ENCODE measurements at regions not wholly inside any gene's neighbourhood (a gene's known extent, or its start where the extent isn't known, plus 50 kb on each side); places are given as distances from the start of the nearest gene placed in this dataset.

DNA sequence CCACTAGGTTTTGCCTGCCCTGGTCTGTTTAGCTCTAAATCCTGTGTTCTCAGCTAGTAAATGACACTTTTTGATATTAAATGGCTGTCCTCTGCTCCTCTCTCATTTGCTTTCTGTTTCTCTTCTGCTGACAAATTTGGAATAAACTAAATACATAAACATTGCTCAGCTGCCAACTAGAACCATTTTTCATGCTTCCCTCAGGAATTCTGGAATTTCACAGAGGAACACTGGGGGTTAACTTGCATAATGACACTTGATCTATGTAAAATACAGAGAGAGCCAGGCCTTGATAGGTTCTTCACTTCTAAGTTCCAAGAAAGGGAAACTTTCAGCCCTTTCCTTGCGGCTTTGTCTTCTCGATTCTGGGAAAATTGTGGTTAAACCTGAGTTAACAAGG is 450.6 kb upstream of the ST6GAL2 start:
- Histone ChIP-seq H3K9me2 (ENCODE audit: insufficient read depth, low read length) (no peaks in the 10 kb centered on the region), H3K27me3 (ENCODE audit: insufficient read depth, low read depth, low read length) (no peaks in the 10 kb centered on the region), H3K27ac (ENCODE audit: low read length) (no peak overlapping the region), H3K4me2 (ENCODE audit: low read length) (no peak overlapping the region), H3K79me2 (replicated peaks; ENCODE audit: insufficient read depth, low read length) (no peaks in the 10 kb centered on the region), H4K20me1 (ENCODE audit: insufficient read depth) (no peaks in the 10 kb centered on the region), H3K4me3 (ENCODE audit: low read length) (no peak overlapping the region), H3F3A (ENCODE audit: insufficient read depth, low read length, poor library complexity, severe bottlenecking) (no peaks in the 10 kb centered on the region), H2AFZ (ENCODE audit: low read depth, low read length) (no peak overlapping the region), H3K9ac (ENCODE audit: low read length) (no peak overlapping the region), H3K9me3 (ENCODE audit: low read length) (no peaks in the 10 kb centered on the region), H3K36me3 (ENCODE audit: insufficient read depth, low read length) (no peaks in the 10 kb centered on the region)
- TF ChIP-seq SMC3 (conservative IDR thresholded peaks at IDR 0.05; ENCODE audit: poor library complexity) (no peak), CTCF (IDR thresholded peaks at IDR 0.05; ENCODE audit: poor library complexity, severe bottlenecking) (no peak), MXI1 (conservative IDR thresholded peaks at IDR 0.05; ENCODE audit: poor library complexity, severe bottlenecking) (no peak), TAF1 (IDR thresholded peaks at IDR 0.05; ENCODE audit: low read depth) (no peak), POLR2AphosphoS5 (IDR thresholded peaks at IDR 0.05) (no peak), EP300 (conservative IDR thresholded peaks at IDR 0.05; ENCODE audit: poor library complexity, severe bottlenecking) (no peak)

- Histone ChIP-seq H3K9me2 (ENCODE audit: insufficient read depth, low read length) (no peaks in the 10 kb centered on the region), H3K79me2 (replicated peaks; ENCODE audit: insufficient read depth, low read length) (no peaks in the 10 kb centered on the region), H3K36me3 (ENCODE audit: insufficient read depth, low read length) (no peaks in the 10 kb centered on the region), H2AFZ (ENCODE audit: low read depth, low read length) (no peak overlapping the region), H3K27me3 (ENCODE audit: insufficient read depth, low read depth, low read length) (no peaks in the 10 kb centered on the region), H3K9me3 (ENCODE audit: low read length) (no peaks in the 10 kb centered on the region), H3K9ac (ENCODE audit: low read length) (no peak overlapping the region), H3F3A (ENCODE audit: insufficient read depth, low read length, poor library complexity, severe bottlenecking) (no peaks in the 10 kb centered on the region), H3K27ac (ENCODE audit: low read length) (no peak overlapping the region), H3K4me2 (ENCODE audit: low read length) (no peak overlapping the region), H3K4me3 (ENCODE audit: low read length) (no peak overlapping the region), H4K20me1 (ENCODE audit: insufficient read depth) (no peaks in the 10 kb centered on the region)
- TF ChIP-seq, protein P1, sequence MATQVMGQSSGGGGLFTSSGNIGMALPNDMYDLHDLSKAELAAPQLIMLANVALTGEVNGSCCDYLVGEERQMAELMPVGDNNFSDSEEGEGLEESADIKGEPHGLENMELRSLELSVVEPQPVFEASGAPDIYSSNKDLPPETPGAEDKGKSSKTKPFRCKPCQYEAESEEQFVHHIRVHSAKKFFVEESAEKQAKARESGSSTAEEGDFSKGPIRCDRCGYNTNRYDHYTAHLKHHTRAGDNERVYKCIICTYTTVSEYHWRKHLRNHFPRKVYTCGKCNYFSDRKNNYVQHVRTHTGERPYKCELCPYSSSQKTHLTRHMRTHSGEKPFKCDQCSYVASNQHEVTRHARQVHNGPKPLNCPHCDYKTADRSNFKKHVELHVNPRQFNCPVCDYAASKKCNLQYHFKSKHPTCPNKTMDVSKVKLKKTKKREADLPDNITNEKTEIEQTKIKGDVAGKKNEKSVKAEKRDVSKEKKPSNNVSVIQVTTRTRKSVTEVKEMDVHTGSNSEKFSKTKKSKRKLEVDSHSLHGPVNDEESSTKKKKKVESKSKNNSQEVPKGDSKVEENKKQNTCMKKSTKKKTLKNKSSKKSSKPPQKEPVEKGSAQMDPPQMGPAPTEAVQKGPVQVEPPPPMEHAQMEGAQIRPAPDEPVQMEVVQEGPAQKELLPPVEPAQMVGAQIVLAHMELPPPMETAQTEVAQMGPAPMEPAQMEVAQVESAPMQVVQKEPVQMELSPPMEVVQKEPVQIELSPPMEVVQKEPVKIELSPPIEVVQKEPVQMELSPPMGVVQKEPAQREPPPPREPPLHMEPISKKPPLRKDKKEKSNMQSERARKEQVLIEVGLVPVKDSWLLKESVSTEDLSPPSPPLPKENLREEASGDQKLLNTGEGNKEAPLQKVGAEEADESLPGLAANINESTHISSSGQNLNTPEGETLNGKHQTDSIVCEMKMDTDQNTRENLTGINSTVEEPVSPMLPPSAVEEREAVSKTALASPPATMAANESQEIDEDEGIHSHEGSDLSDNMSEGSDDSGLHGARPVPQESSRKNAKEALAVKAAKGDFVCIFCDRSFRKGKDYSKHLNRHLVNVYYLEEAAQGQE (IDR thresholded peaks at IDR 0.05; ENCODE audit: borderline replicate concordance), result no peak
- no peak for TF ChIP-seq MXI1 (conservative IDR thresholded peaks at IDR 0.05; ENCODE audit: poor library complexity, severe bottlenecking)
- no peak for TF ChIP-seq EZH2 (IDR thresholded peaks at IDR 0.05; ENCODE audit: borderline replicate concordance, insufficient read depth, low read length, poor library complexity, severe bottlenecking)
- TF ChIP-seq SMC3 (conservative IDR thresholded peaks at IDR 0.05; ENCODE audit: poor library complexity), result no peak
- TF ChIP-seq RAD21 (conservative IDR thresholded peaks at IDR 0.05), result no peak
Observed at GRCh38 chr2:107337209-107337898, 451.4 kb upstream of the ST6GAL2 start.
